ENCODE measurements at regions not wholly inside any gene's neighbourhood (a gene's known extent, or its start where the extent isn't known, plus 50 kb on each side); places are given as distances from the start of the nearest gene placed in this dataset.
"Not testable (repeated sequence)": the region's sequence is repeated elsewhere in the genome, so short reads cannot be mapped to it uniquely, and the experiment has no call there.

- DNase-seq (ENCODE audit: low spot score), result not testable (repeated sequence)
Observed at GRCh38 chr7:119266790-119267189, 1006.2 kb upstream of the KCND2 start.

- DNase-seq (ENCODE audit: low spot score), result peak; percentile 14
Observed at GRCh38 chr7:119270045-119270464, 1002.9 kb upstream of the KCND2 start.

GRCh38 chr7:119270644-119271043 lies 1002.3 kb upstream of the KCND2 start:
- no peak for DNase-seq (ENCODE audit: low spot score)

GRCh38 chr7:119271147-119271779 lies 1001.7 kb upstream of the KCND2 start:
- no peak for DNase-seq (ENCODE audit: low spot score)

- DNase-seq (ENCODE audit: low spot score), result no peak
Observed at GRCh38 chr7:119281181-119281846, 991.7 kb upstream of the KCND2 start.

- DNase-seq (ENCODE audit: low spot score), result no peak
Observed at GRCh38 chr7:119283353-119283752, 989.6 kb upstream of the KCND2 start.

- no peak for DNase-seq (ENCODE audit: low spot score)
Observed at GRCh38 chr7:119288416-119288815, 984.6 kb upstream of the KCND2 start.

GRCh38 chr7:119300341-119300740 lies 972.6 kb upstream of the KCND2 start:
- not testable (repeated sequence) for DNase-seq (ENCODE audit: low spot score)

- no peak for DNase-seq (ENCODE audit: low spot score)
Observed at GRCh38 chr7:119320316-119320715, 952.7 kb upstream of the KCND2 start.

- DNase-seq (ENCODE audit: low spot score), result no peak
Observed at GRCh38 chr7:119329715-119330114, 943.3 kb upstream of the KCND2 start.

GRCh38 chr7:119335405-119335804 lies 937.6 kb upstream of the KCND2 start:
- no peak for DNase-seq (ENCODE audit: low spot score)

- DNase-seq (ENCODE audit: low spot score), result no peak
Observed at GRCh38 chr7:119341822-119342221, 931.2 kb upstream of the KCND2 start.

GRCh38 chr7:119343289-119343688 lies 929.7 kb upstream of the KCND2 start:
- DNase-seq (ENCODE audit: low spot score), result no peak

- no peak for DNase-seq (ENCODE audit: low spot score)
Observed at GRCh38 chr7:119344466-119344865, 928.5 kb upstream of the KCND2 start.

GRCh38 chr7:119348491-119348890 lies 924.5 kb upstream of the KCND2 start:
- no peak for DNase-seq (ENCODE audit: low spot score)

- no peak for DNase-seq (ENCODE audit: low spot score)
Observed at GRCh38 chr7:119350334-119350733, 922.6 kb upstream of the KCND2 start.

GRCh38 chr7:119351320-119351719 lies 921.7 kb upstream of the KCND2 start:
- DNase-seq (ENCODE audit: low spot score), result no peak

- no peak for DNase-seq (ENCODE audit: low spot score)
Observed at GRCh38 chr7:119374436-119374835, 898.5 kb upstream of the KCND2 start.

- no peak for DNase-seq (ENCODE audit: low spot score)
Observed at GRCh38 chr7:119377861-119378260, 895.1 kb upstream of the KCND2 start.

- DNase-seq (ENCODE audit: low spot score), result no peak
Observed at GRCh38 chr7:119382726-119383125, 890.2 kb upstream of the KCND2 start.

GRCh38 chr7:119395024-119395423 lies 878.0 kb upstream of the KCND2 start:
- no peak for DNase-seq (ENCODE audit: low spot score)

- DNase-seq (ENCODE audit: low spot score), result no peak
Observed at GRCh38 chr7:119397156-119397555, 875.8 kb upstream of the KCND2 start.

GRCh38 chr7:119408596-119408995 lies 864.4 kb upstream of the KCND2 start:
- DNase-seq (ENCODE audit: low spot score), result no peak

- no peak for DNase-seq (ENCODE audit: low spot score)
Observed at GRCh38 chr7:119413314-119413805, 859.6 kb upstream of the KCND2 start.

Measured in CD4-positive, alpha-beta T cell treated with Interleukin-15 for 4 hours (primary cell).